Neural crest cell (in vitro differentiated cells): ENCODE measurements at regions not wholly inside any gene's neighbourhood (a gene's known extent, or its start where the extent isn't known, plus 50 kb on each side); places are given as distances from the start of the nearest gene placed in this dataset.

ENCODE experiments used
- DNase-seq: peaks from one replicate; pipeline ENCODE4 v3.0.0; 2021; ENCODE audit warnings: low read depth, mixed read lengths, low spot score
- H3K27ac Mint-ChIP-seq: one replicate; pipeline ENCODE4 v1.8.0; 2021; ENCODE audit warnings: mild to moderate bottlenecking, mixed read lengths; ENCODE audit not compliant: unreplicated experiment
- H3K27me3 Mint-ChIP-seq: 2 replicates; pipeline ENCODE4 v1.8.0; 2021; ENCODE audit warnings: low read depth, mild to moderate bottlenecking, mixed read lengths
- H3K36me3 Mint-ChIP-seq: 2 replicates; pipeline ENCODE4 v1.8.0; 2021; ENCODE audit warnings: low read depth, mild to moderate bottlenecking, mixed read lengths
- H3K4me1 Mint-ChIP-seq: 2 replicates; pipeline ENCODE4 v1.8.0; 2021; ENCODE audit warnings: mixed read lengths
- H3K4me3 Mint-ChIP-seq: one replicate; pipeline ENCODE4 v1.8.0; 2021; ENCODE audit warnings: mild to moderate bottlenecking, mixed read lengths
- H3K9me3 Mint-ChIP-seq: 2 replicates; pipeline ENCODE4 v1.8.0; 2021; ENCODE audit warnings: mixed read lengths
- CTCF ChIP-seq: fragments of 200-600 bp; sonication (generic); conservative IDR thresholded peaks from 2 replicates; pipeline ENCODE4 v1.5.0; 2021; ENCODE audit warnings: antibody characterized with exemption, mild to moderate bottlenecking

- H3K4me3 Mint-ChIP-seq = no peak overlapping the region
- no peak for DNase-seq
- H3K27ac Mint-ChIP-seq = no peak overlapping the region
- H3K27me3 Mint-ChIP-seq = no peaks in the 10 kb centered on the region
- no peak for TF ChIP-seq CTCF
- H3K9me3 Mint-ChIP-seq = no peaks in the 10 kb centered on the region
- peaks cover 46% of the 10 kb centered on the region for H3K4me1 Mint-ChIP-seq
- H3K36me3 Mint-ChIP-seq = no peaks in the 10 kb centered on the region
These were observed 59.8 kb upstream of the ARHGEF3 start for GRCh38 chr3:56861511-56861910.

DNA sequence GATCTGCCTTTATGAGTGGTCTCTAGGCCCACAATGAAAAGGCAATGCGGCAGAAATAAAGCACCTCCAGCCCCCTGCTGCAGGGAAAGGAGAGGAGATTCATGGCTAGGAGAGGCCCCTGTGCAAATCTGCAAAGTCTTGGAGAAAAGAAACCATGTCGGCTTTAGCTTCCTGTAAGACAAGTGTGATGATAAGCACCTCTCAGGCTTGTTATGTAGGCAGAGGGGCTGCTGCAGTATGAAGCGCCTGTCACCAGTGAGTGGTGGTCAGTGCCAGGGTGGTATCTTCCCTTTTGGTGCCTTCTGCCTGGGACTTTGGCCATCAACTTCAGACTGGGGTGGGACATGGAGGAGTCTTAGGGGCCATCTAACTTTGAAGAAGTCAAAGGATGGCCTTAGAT is 59.2 kb upstream of the ARHGEF3 start:
- no peak for TF ChIP-seq CTCF
- peaks cover 49% of the 10 kb centered on the region for H3K4me1 Mint-ChIP-seq
- DNase-seq = no peak
- H3K27ac Mint-ChIP-seq = no peak overlapping the region
- H3K4me3 Mint-ChIP-seq = no peak overlapping the region
- H3K36me3 Mint-ChIP-seq = no peaks in the 10 kb centered on the region
- H3K27me3 Mint-ChIP-seq = no peaks in the 10 kb centered on the region
- no peaks in the 10 kb centered on the region for H3K9me3 Mint-ChIP-seq

GRCh38 chr3:56860351-56860750 is 58.6 kb upstream of the ARHGEF3 start:
- Mint-ChIP-seq H3K27me3 (no peaks in the 10 kb centered on the region), H3K4me3 (no peak overlapping the region), H3K9me3 (no peaks in the 10 kb centered on the region), H3K36me3 (no peaks in the 10 kb centered on the region), H3K4me1 (peaks cover 54% of the 10 kb centered on the region), H3K27ac (no peak overlapping the region)
- DNase-seq = no peak
- TF ChIP-seq CTCF = no peak

DNA sequence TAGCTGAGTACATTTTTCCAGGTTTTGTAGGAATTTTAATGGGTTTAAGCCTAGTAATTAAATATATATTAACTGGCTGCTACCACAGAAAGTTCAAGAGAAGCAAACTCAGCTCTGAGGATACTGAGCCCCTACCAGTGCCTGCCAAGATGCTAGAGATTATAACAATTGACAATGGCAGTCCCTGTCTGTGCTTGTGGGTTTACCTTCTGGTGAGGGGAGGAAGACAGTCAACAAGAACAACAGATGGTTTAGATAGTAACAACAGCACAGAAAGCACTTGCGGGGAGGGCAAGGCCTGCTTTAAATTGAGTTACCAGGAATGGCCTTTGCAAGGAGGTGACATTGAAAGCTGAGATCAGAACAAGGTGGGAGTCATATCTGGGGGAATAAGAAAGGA is 56.6 kb upstream of the ARHGEF3 start:
- H3K4me1 Mint-ChIP-seq = peaks cover 48% of the 10 kb centered on the region
- no peak overlapping the region for H3K4me3 Mint-ChIP-seq
- no peaks in the 10 kb centered on the region for H3K27me3 Mint-ChIP-seq
- DNase-seq = no peak
- no peak for TF ChIP-seq CTCF
- no peak overlapping the region for H3K27ac Mint-ChIP-seq
- no peaks in the 10 kb centered on the region for H3K9me3 Mint-ChIP-seq
- H3K36me3 Mint-ChIP-seq = no peaks in the 10 kb centered on the region

- no peaks in the 10 kb centered on the region for H3K27me3 Mint-ChIP-seq
- H3K9me3 Mint-ChIP-seq = no peaks in the 10 kb centered on the region
- no peak for TF ChIP-seq CTCF
- no peak overlapping the region for H3K4me3 Mint-ChIP-seq
- H3K27ac Mint-ChIP-seq = no peak overlapping the region
- H3K4me1 Mint-ChIP-seq = peaks cover 40% of the 10 kb centered on the region
- H3K36me3 Mint-ChIP-seq = no peaks in the 10 kb centered on the region
- no peak for DNase-seq
These were observed 55.4 kb upstream of the ARHGEF3 start for GRCh38 chr3:56857178-56857577.

- Mint-ChIP-seq H3K4me1 (peaks cover 36% of the 10 kb centered on the region), H3K27me3 (no peaks in the 10 kb centered on the region), H3K36me3 (no peaks in the 10 kb centered on the region), H3K9me3 (no peaks in the 10 kb centered on the region), H3K4me3 (no peak overlapping the region), H3K27ac (no peak overlapping the region)
- no peak for DNase-seq
- TF ChIP-seq CTCF = no peak
These were observed 55.0 kb upstream of the ARHGEF3 start for GRCh38 chr3:56856752-56857151.
